HG03460 (cell line): ENCODE measurements at regions not wholly inside any gene's neighbourhood (a gene's known extent, or its start where the extent isn't known, plus 50 kb on each side); places are given as distances from the start of the nearest gene placed in this dataset.

Experiments
- ATAC-seq: cut with Tn5 transposase; IDR thresholded peaks from one replicate; pipeline ENCODE4 v1.9.1; 2021; ENCODE audit not compliant: unreplicated experiment

GRCh38 chr1:222911866-222912265, 97.0 kb downstream of the DISP1 start:
- no peak for ATAC-seq

DNA sequence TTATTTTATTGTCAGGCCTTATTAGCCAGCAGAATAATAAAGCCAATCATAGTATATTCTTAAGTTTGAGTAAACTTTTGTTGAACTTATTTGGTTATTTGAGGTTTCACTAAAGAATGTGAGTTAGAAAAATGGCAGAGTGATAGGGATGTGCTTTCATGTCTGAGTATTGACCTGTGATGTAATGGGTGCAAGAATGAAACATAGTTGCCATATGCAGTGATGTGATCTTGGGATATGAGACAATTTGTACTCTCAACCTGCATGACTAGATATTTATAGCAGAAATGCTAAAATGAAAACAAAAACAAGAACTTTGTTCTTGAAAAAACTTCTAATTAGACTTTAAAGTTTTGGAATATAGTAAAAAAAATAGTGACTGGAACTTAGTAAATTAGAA, 97.9 kb downstream of the DISP1 start:
- no peak for ATAC-seq

DNA sequence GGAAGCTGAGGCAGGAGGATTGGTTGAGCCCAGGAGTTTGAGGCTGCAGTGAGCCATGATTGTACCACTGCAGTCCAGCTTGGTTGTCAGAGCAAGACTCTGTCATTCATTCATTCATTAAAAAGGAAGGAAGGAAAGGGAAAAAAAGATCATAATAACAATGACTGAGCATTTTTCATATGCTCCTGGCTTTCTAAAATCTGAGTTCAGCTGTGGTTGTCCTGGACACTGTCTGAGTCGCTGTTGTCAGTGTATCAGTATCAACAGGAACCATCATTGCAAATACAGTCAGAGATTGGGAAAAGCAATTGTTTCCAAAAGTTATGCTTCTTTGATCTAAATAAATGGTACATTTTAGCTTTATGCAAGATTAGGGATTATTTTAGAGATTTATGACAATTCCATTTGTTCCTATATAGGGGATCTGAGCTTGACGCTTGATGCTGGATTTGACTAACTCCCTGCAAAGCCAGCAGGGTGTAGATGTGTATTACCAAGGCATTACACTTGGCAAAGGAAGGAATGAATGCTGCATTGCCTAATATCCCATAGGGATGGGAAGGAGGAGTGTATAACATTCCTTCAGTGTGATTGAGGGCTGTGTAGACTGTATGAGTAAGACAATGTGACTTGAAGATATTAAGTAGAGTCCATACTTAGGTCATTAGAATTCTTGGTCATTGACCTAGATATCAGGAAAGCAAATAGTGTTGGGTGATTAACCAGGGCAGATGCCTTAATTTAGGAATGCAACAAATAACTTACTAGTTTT, 100.2 kb downstream of the DISP1 start:
- no peak for ATAC-seq

DNA sequence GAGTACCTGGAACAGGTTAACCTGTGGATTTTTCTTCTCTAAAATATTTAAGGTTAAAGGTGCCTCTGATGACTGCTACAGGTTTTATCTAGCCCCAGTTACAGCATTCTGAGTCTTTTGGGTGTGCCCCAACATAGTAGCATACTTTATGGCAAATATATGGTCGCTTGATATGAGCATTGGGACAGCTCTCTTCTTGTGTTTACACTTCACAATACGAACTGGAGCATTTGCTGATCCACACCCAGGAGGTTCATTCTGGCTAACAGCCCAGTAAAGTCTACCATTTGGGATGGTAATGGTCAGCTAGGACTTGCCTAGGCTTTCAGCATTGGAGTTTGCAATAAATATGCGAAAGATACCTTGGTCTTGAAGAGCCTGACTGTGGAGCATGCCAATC, 101.3 kb downstream of the DISP1 start:
- no peak for ATAC-seq

GRCh38 chr1:222918801-222919477, 104.1 kb downstream of the DISP1 start:
- no peak for ATAC-seq

- ATAC-seq = no peak
These were observed 104.6 kb downstream of the DISP1 start for GRCh38 chr1:222919478-222919865.

GRCh38 chr1:222920169-222920568, 105.3 kb downstream of the DISP1 start:
- no peak for ATAC-seq

- ATAC-seq = no peak
These were observed 107.1 kb downstream of the DISP1 start for GRCh38 chr1:222921945-222922344.

DNA sequence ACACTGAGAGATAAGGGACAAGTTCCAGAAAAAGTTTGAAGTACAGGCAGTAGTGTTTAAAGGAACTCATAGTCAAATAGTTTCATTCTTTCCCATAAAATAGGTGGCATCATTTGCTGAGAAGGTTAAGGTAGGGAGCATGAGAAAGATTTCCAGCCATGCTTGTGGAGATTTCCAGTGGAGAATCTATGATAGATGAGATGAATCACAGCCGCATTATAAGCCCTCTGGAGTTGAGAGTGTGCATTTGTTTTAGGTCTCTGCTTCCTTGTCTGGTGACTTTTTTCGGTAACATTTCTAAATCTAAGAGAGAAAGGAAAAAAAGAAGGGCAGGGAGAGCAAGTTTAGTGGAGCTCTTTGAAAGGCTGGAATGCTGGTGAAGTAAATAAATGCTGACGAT, 108.7 kb downstream of the DISP1 start:
- no peak for ATAC-seq

- ATAC-seq = no peak
These were observed 109.4 kb downstream of the DISP1 start for GRCh38 chr1:222924136-222924706.

GRCh38 chr1:222926566-222926965, 111.7 kb downstream of the DISP1 start:
- no peak for ATAC-seq

GRCh38 chr1:222927031-222927430, 112.2 kb downstream of the DISP1 start:
- no peak for ATAC-seq

GRCh38 chr1:222928212-222928611, 113.4 kb downstream of the DISP1 start:
- ATAC-seq = no peak

DNA sequence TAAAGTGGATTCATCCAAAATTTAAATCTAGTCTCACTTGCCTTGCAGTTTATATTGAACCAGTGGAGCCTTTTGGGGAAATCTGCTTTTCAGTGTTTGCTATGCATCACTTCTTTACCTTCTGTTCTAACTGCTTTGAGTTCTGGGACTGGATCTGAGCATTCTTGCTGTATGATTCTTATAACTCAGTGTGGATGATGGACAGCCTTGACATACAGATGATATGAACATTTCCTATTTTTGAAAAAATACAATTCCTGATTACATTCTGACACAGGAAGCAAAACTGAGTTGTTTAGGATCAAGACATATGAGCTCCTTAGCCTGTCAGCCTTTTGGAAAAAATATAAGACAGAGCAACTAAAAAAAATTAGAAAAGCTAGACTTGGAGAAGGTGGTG, 115.2 kb downstream of the DISP1 start:
- ATAC-seq = no peak

DNA sequence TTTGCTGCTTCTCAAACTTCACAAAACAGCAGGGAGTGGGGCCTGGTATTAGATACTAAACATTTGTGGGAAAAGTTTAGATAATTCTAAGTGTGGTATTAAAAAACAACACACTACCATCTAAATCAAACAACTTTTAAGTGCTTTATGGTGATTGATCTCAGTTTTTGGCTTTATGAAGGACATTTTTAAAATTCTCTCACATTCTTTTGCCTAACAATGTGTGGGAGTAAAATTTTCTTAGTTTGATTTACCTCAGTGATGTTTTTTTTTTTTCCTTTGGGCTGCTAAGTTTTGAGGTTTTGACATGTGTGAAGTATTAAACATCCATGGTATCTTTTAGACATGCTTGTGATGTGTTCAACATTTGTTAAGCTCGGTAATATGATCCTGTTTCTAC, 116.2 kb downstream of the DISP1 start:
- no peak for ATAC-seq

DNA sequence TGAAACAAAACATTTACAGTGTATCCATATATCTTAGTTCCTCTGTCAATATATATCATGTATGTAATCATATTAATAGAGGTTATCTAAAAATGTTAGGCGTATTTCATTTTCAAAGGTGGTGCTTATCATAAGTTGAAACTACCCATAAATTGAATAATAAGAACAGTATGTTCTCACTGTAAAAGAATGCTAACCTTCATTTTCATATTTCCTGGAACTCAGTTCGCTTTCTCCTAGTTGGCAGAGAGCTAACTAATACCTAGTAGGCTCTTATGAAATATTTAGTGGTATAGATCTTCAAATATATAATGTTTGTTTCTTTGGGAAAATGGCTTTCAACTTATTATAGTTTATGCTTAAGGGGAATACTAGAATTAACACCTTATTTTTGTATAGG, 118.4 kb downstream of the DISP1 start:
- no peak for ATAC-seq

- ATAC-seq = no peak
These were observed 120.5 kb downstream of the DISP1 start for GRCh38 chr1:222935239-222935900.

- ATAC-seq = no peak
These were observed 121.2 kb downstream of the DISP1 start for GRCh38 chr1:222936042-222936441.

DNA sequence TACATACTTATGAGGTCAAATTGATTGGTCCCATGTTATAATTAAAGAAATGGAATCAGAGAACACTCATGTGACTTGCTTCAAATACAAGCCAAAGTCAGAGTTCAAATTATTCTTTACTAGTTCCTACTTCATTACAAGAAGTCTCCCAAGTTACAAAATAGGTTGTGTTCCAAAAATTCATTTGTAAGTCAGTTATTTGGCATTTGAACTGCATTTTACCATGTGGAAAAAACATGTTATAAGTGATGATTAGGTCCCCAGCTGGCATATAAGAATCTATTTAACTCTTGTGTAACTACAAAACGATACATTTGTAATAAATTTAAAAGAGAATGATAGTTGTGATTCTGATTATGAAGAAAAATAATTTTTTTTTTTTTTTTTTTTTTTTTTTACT, 124.1 kb downstream of the DISP1 start:
- ATAC-seq = no peak

DNA sequence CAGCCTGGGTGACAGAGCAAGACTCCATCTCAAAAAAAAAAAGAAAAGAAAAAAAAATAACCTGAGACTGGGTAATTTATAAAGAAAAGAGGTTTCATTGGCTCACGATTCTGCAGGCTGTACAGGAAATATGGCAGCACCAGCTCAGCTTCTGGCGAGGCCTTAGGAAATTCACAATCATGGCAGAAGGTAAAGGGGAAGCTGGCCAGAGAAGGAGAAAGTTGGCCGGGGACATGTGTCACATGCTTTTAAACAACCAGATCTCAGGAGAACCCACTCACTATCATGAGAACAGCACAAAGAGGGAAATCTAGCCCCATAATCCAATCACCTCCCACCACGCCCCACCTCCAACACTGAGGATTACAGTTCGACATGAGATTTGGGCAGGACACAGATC, 125.3 kb downstream of the DISP1 start:
- ATAC-seq = no peak

- ATAC-seq = no peak
These were observed 126.1 kb downstream of the DISP1 start for GRCh38 chr1:222940906-222941305.

- no peak for ATAC-seq
These were observed 126.6 kb downstream of the DISP1 start for GRCh38 chr1:222941425-222941824.
